Cardiac fibroblast (primary cell): ENCODE measurements at regions not wholly inside any gene's neighbourhood (a gene's known extent, or its start where the extent isn't known, plus 50 kb on each side); places are given as distances from the start of the nearest gene placed in this dataset.

ENCODE experiments used
- DNase-seq, 2 donors: peaks; one replicate each; pipeline versions ENCODE4 v3.0.0 to v3.0.0-alpha.2; 2010; ENCODE audit warnings: low read depth in 2 of 2
- H3K4me3 ChIP-seq, 2 donors: replicated peaks in 1 of 2; 1 replicate in 1 of 2; 2 replicates in 1 of 2; pipeline ENCODE4 v1.5.1; 2011; ENCODE audit warnings: low read depth in 2 of 2, low read length in 2 of 2, mild to moderate bottlenecking in 2 of 2, moderate library complexity in 1 of 2
- CTCF ChIP-seq: IDR thresholded peaks from one replicate; pipeline ENCODE4 v1.5.1; 2011; ENCODE audit warnings: low read depth, mild to moderate bottlenecking, low read length, inconsistent platforms

GRCh38 chr14:96151242-96151641 lies 53.4 kb upstream of the BDKRB2 start:
- no peak for DNase-seq
- no peak for TF ChIP-seq CTCF
- H3K4me3 ChIP-seq, result no peak overlapping the region

- TF ChIP-seq CTCF, result no peak
- H3K4me3 ChIP-seq, result no peak overlapping the region
- DNase-seq, result no peak
Measured at GRCh38 chr14:96153003-96153402, 51.6 kb upstream of the BDKRB2 start.
